SH-SY5Y (cell line): ENCODE measurements at regions not wholly inside any gene's neighbourhood (a gene's known extent, or its start where the extent isn't known, plus 50 kb on each side); places are given as distances from the start of the nearest gene placed in this dataset.

Experiments
- GATA2 ChIP-seq: IDR thresholded peaks from 2 replicates; pipeline ENCODE4 v1.6.1; 2011; ENCODE audit warnings: mild to moderate bottlenecking, low read depth, low read length
- GATA3 ChIP-seq: IDR thresholded peaks from 2 replicates; pipeline ENCODE4 v1.6.1; 2011; ENCODE audit warnings: low read depth, mild to moderate bottlenecking, low read length, moderate library complexity

GRCh38 chrX:118171356-118171755, 54.7 kb upstream of the KLHL13 start:
- no peak for TF ChIP-seq GATA2
- no peak for TF ChIP-seq GATA3
